ENCODE measurements at regions not wholly inside any gene's neighbourhood (a gene's known extent, or its start where the extent isn't known, plus 50 kb on each side); places are given as distances from the start of the nearest gene placed in this dataset.

- DNase-seq (ENCODE audit: low read depth): peak; percentile 27
- no peak overlapping the region for H3K4me3 ChIP-seq (replicated peaks; ENCODE audit: low read depth, low read length)
- TF ChIP-seq CTCF (IDR thresholded peaks at IDR 0.05; ENCODE audit: low read length, missing control alignments): no peak
These were observed 246.9 kb upstream of the KCNJ16 start for GRCh38 chr17:69828087-69828486.

GRCh38 chr17:69834494-69834893, 240.5 kb upstream of the KCNJ16 start:
- no peak overlapping the region for H3K4me3 ChIP-seq (replicated peaks; ENCODE audit: low read depth, low read length)
- no peak for TF ChIP-seq CTCF (IDR thresholded peaks at IDR 0.05; ENCODE audit: low read length, missing control alignments)
- no peak for DNase-seq (ENCODE audit: low read depth)

GRCh38 chr17:69851736-69852135, 223.3 kb upstream of the KCNJ16 start:
- no peak overlapping the region for H3K4me3 ChIP-seq (replicated peaks; ENCODE audit: low read depth, low read length)
- DNase-seq (ENCODE audit: low read depth): no peak
- no peak for TF ChIP-seq CTCF (IDR thresholded peaks at IDR 0.05; ENCODE audit: low read length, missing control alignments)

GRCh38 chr17:69853541-69854224, 221.3 kb upstream of the KCNJ16 start:
- DNase-seq (ENCODE audit: low read depth): peak; percentile 75
- H3K4me3 ChIP-seq (replicated peaks; ENCODE audit: low read depth, low read length): no peak overlapping the region
- no peak for TF ChIP-seq CTCF (IDR thresholded peaks at IDR 0.05; ENCODE audit: low read length, missing control alignments)

- DNase-seq (ENCODE audit: low read depth): no peak
- no peak for TF ChIP-seq CTCF (IDR thresholded peaks at IDR 0.05; ENCODE audit: low read length, missing control alignments)
- no peak overlapping the region for H3K4me3 ChIP-seq (replicated peaks; ENCODE audit: low read depth, low read length)
These were observed 220.7 kb upstream of the KCNJ16 start for GRCh38 chr17:69854225-69854780.

- no peak overlapping the region for H3K4me3 ChIP-seq (replicated peaks; ENCODE audit: low read depth, low read length)
- no peak for DNase-seq (ENCODE audit: low read depth)
- no peak for TF ChIP-seq CTCF (IDR thresholded peaks at IDR 0.05; ENCODE audit: low read length, missing control alignments)
These were observed 218.1 kb upstream of the KCNJ16 start for GRCh38 chr17:69856946-69857345.

- no peak for TF ChIP-seq CTCF (IDR thresholded peaks at IDR 0.05; ENCODE audit: low read length, missing control alignments)
- DNase-seq (ENCODE audit: low read depth): peak; percentile 80
- no peak overlapping the region for H3K4me3 ChIP-seq (replicated peaks; ENCODE audit: low read depth, low read length)
These were observed 217.6 kb upstream of the KCNJ16 start for GRCh38 chr17:69857412-69857835.

Data from fibroblast of pulmonary artery (primary cell).